OCI-LY7 (cell line): ENCODE measurements at regions not wholly inside any gene's neighbourhood (a gene's known extent, or its start where the extent isn't known, plus 50 kb on each side); places are given as distances from the start of the nearest gene placed in this dataset.

Source experiments
- BruUV-seq: library from RNA; stranded (reverse); fragments of 400-500 nt; replicated peaks from 2 replicates; lab custom pipeline; 2021; lab: Mats Ljungman, UMichigan
- CTCF ChIA-PET: fragments of 300-600 bp; sonication (Branson Sonifier 250); formaldehyde crosslinking; loops from one replicate; lab custom pipeline; 2022; ENCODE audit warnings: antibody characterized with exemption; ENCODE audit not compliant: unreplicated experiment; lab: Charles Lee
- POLR2A ChIA-PET: fragments of 300-600 bp; sonication (Branson Sonifier 250); formaldehyde crosslinking; loops from one replicate; lab custom pipeline; 2022; ENCODE audit warnings: antibody characterized with exemption; lab: Charles Lee
- DNase-seq: peaks from one replicate; pipeline ENCODE4 v3.0.0-alpha.2; 2015; ENCODE audit warnings: low spot score
- H2AFZ ChIP-seq: fragments of 200-600 bp; sonication (generic), shearing (Covaris generic); 2 replicates; pipeline ENCODE4 v1.6.1; 2014; ENCODE audit warnings: mild to moderate bottlenecking, antibody characterized with exemption, low read length, moderate library complexity
- H3K27ac ChIP-seq: fragments of 200-600 bp; sonication (generic); 2 replicates; pipeline ENCODE4 v1.5.1; 2014; ENCODE audit warnings: mixed run types, low read depth, mild to moderate bottlenecking, moderate library complexity, low read length, inconsistent platforms; ENCODE audit not compliant: poor library complexity, severe bottlenecking
- H3K36me3 ChIP-seq: fragments of 200-600 bp; sonication (generic); 2 replicates; pipeline ENCODE4 v1.6.1; 2014; ENCODE audit warnings: mild to moderate bottlenecking, antibody characterized with exemption, low read length, moderate library complexity, mixed read lengths; ENCODE audit not compliant: insufficient read depth
- H3K4me1 ChIP-seq: fragments of 200-600 bp; sonication (generic); 2 replicates; pipeline ENCODE4 v1.5.1; 2014; ENCODE audit warnings: mild to moderate bottlenecking, low read length; ENCODE audit not compliant: insufficient read depth, poor library complexity, severe bottlenecking
- H3K4me2 ChIP-seq: fragments of 200-600 bp; sonication (generic); 2 replicates; pipeline ENCODE4 v1.6.1; 2014; ENCODE audit warnings: mild to moderate bottlenecking, low read length
- H3K4me3 ChIP-seq: fragments of 200-600 bp; sonication (generic); 2 replicates; pipeline ENCODE4 v1.5.1; 2014; ENCODE audit warnings: mild to moderate bottlenecking, low read depth, low read length; ENCODE audit not compliant: poor library complexity, severe bottlenecking
- H3K79me2 ChIP-seq: fragments of 200-600 bp; sonication (generic); 2 replicates; pipeline ENCODE4 v1.6.1; 2016; ENCODE audit warnings: low read depth, mild to moderate bottlenecking, low read length, moderate library complexity, mixed read lengths; ENCODE audit not compliant: insufficient read depth
- H3K9me2 ChIP-seq: fragments of 200-600 bp; sonication (generic); 2 replicates; pipeline ENCODE4 v1.6.1; 2016; ENCODE audit warnings: mild to moderate bottlenecking, low read length, mixed read lengths; ENCODE audit not compliant: insufficient read depth
- H3K9me3 ChIP-seq: fragments of 200-600 bp; sonication (generic); 2 replicates; pipeline ENCODE4 v1.6.1; 2014; ENCODE audit warnings: mild to moderate bottlenecking, mixed run types, low read length, mixed read lengths
- H4K20me1 ChIP-seq: fragments of 200-600 bp; sonication (generic); 2 replicates; pipeline ENCODE4 v1.6.1; 2014; ENCODE audit warnings: mild to moderate bottlenecking, antibody characterized with exemption, low read length, moderate library complexity, mixed read lengths; ENCODE audit not compliant: insufficient read depth
- EZH2phosphoT487 ChIP-seq: fragments of 200-600 bp; sonication (generic); IDR thresholded peaks from 2 replicates; pipeline ENCODE4 v1.6.1; 2018; ENCODE audit warnings: low read depth, borderline replicate concordance, mild to moderate bottlenecking, mixed run types, antibody characterized with exemption, low read length, moderate library complexity, mixed read lengths
- intact Hi-C: fragments of 100-400 bp; cut with micrococcal nuclease; formaldehyde crosslinking; loops from one replicate; pipeline ENCODE4 v1.10.0; 2022; ENCODE audit not compliant: unreplicated experiment
- TF ChIP-seq, protein P1 (sequence below): fragments of 200-600 bp; sonication (generic); conservative IDR thresholded peaks from 2 replicates; pipeline ENCODE4 v1.5.1; 2014; ENCODE audit warnings: mild to moderate bottlenecking, antibody characterized with exemption, low read length, moderate library complexity, mixed read lengths

DNA sequence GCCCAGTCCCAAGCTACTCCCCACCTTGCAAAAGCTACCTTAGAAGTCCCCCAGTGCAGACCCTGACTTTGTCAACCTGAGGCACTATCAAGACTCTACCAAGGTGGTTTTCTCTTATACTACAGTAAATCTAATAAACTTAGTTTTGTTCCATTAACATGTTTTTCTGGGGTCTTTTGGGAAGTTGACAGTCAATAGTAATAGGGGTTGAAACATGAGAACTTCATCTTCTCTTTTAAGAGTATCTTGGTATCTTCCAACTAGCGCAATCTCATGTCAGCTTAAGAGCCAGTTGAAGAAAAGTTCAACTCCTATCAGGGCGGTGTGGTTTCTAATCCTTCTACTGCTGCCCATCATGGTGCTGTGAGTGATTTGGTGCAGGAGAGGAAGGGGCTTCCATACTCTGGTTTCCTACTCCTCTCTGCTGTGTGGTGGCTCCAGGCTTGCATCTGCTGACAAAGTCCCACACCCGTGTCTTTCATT is 164.2 kb downstream of the FOXA2 start:
- BruUV-seq = no TSS peak
- intact Hi-C loops = no loop called here
- Histone ChIP-seq H3K4me1 (no peaks in the 10 kb centered on the region), H2AFZ (no peak overlapping the region), H3K9me2 (no peaks in the 10 kb centered on the region), H3K4me2 (no peak overlapping the region), H3K36me3 (no peaks in the 10 kb centered on the region), H3K9me3 (no peaks in the 10 kb centered on the region), H3K79me2 (no peaks in the 10 kb centered on the region), H3K27ac (no peak overlapping the region), H4K20me1 (no peaks in the 10 kb centered on the region), H3K4me3 (no peak overlapping the region)
- no peak for TF ChIP-seq EZH2phosphoT487
- CTCF ChIA-PET = no interaction called here
- POLR2A ChIA-PET = no interaction called here
- DNase-seq = no peak

GRCh38 chr20:22418738-22419137 is 165.6 kb downstream of the FOXA2 start:
- BruUV-seq = no TSS peak
- CTCF ChIA-PET = no interaction called here

GRCh38 chr20:22414305-22414742 is 170.0 kb downstream of the FOXA2 start:
- H2AFZ ChIP-seq = no peak overlapping the region

More at GRCh38 chr20:22418738-22419137, 165.6 kb downstream of the FOXA2 start:
- no peaks in the 10 kb centered on the region for H3K9me2 ChIP-seq
- H3K4me3 ChIP-seq = no peak overlapping the region
- H3K4me1 ChIP-seq = no peaks in the 10 kb centered on the region
- intact Hi-C loops = no loop called here
- H3K79me2 ChIP-seq = no peaks in the 10 kb centered on the region
- H3K27ac ChIP-seq = no peak overlapping the region
- TF ChIP-seq, protein P1, sequence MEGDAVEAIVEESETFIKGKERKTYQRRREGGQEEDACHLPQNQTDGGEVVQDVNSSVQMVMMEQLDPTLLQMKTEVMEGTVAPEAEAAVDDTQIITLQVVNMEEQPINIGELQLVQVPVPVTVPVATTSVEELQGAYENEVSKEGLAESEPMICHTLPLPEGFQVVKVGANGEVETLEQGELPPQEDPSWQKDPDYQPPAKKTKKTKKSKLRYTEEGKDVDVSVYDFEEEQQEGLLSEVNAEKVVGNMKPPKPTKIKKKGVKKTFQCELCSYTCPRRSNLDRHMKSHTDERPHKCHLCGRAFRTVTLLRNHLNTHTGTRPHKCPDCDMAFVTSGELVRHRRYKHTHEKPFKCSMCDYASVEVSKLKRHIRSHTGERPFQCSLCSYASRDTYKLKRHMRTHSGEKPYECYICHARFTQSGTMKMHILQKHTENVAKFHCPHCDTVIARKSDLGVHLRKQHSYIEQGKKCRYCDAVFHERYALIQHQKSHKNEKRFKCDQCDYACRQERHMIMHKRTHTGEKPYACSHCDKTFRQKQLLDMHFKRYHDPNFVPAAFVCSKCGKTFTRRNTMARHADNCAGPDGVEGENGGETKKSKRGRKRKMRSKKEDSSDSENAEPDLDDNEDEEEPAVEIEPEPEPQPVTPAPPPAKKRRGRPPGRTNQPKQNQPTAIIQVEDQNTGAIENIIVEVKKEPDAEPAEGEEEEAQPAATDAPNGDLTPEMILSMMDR = no peak
- TF ChIP-seq EZH2phosphoT487 = no peak
- H2AFZ ChIP-seq = no peak overlapping the region
- no peak for DNase-seq
- no peaks in the 10 kb centered on the region for H4K20me1 ChIP-seq
- POLR2A ChIA-PET = no interaction called here
- no peak overlapping the region for H3K4me2 ChIP-seq
- no peaks in the 10 kb centered on the region for H3K36me3 ChIP-seq
- H3K9me3 ChIP-seq = no peaks in the 10 kb centered on the region

More at GRCh38 chr20:22414305-22414742, 170.0 kb downstream of the FOXA2 start:
- POLR2A ChIA-PET = no interaction called here
- Histone ChIP-seq H4K20me1 (no peaks in the 10 kb centered on the region), H3K4me3 (no peak overlapping the region), H3K4me1 (no peaks in the 10 kb centered on the region), H3K9me2 (no peaks in the 10 kb centered on the region), H3K36me3 (no peaks in the 10 kb centered on the region), H3K4me2 (no peak overlapping the region), H3K9me3 (no peaks in the 10 kb centered on the region), H3K79me2 (no peaks in the 10 kb centered on the region), H3K27ac (no peak overlapping the region)
- no peak for DNase-seq
- TF ChIP-seq, protein P1 = no peak
- TF ChIP-seq EZH2phosphoT487 = no peak
- no TSS peak for BruUV-seq
- CTCF ChIA-PET = no interaction called here
- intact Hi-C loops = no loop called here
